ENCODE measurements at regions not wholly inside any gene's neighbourhood (a gene's known extent, or its start where the extent isn't known, plus 50 kb on each side); places are given as distances from the start of the nearest gene placed in this dataset.
A peak's percentile ranks its signal among the peaks of the same experiment; 100 is the strongest.
"Not testable (repeated sequence)": the region's sequence is repeated elsewhere in the genome, so short reads cannot be mapped to it uniquely, and the experiment has no call there.

DNA sequence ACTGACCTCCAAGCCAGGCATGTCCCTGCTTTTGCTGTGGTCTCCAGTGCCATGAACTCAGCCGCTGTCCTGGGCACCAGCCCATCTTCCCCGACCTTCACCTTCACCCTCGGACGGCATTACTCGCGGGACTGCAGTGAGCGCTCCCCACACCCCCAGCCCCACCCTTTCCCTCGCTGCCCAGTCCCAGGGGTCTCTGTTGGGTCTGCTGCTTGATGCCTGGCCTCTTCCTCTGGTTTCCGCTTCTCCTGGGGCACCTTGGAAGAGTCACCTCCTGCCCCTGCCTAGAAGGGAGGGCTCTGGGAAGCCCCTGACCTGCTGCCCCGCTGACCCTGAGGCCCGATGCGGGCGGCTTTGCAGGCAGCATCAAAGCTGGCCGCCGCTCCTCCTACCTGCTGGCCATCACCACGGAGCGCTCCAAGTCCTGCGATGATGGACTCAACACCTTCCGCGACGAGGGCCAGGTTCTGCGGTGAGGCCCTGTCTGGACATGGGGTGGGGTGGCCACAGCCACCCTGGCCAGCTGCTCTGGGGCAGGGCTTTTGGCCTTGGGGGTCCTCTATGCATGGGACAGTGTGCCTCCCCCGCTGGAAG is 102.3 kb downstream of the ZNF267 start:
- not testable (repeated sequence) for DNase-seq (ENCODE audit: low read depth in 2 of 3, low spot score in 2 of 3)

DNA sequence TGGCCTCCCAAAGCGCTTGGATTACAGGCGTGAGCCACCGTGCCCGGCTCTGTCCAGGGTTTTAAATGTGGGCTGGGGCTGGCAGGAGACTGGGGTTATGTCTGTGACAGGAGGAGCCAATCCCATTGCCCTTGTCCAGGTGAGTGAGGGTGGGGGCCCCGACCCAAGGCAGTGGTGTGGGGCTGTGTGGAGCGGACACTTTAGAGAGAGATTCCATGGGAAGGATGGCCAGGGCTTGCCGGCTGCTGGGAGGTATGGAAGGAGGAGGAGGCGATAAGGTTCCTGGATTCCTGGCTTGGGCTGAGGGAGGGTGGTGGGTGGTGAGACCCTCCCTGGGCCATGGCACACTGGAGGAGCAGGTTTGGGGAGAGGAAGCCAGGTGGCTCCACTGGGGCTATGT is 104.9 kb downstream of the ZNF267 start:
- DNase-seq (ENCODE audit: low read depth in 2 of 3, low spot score in 2 of 3): not testable (repeated sequence)

GRCh38 chr16:31981739-31982138 is 108.1 kb downstream of the ZNF267 start:
- not testable (repeated sequence) for DNase-seq (ENCODE audit: low read depth in 2 of 3, low spot score in 2 of 3)

- DNase-seq (ENCODE audit: low read depth in 2 of 3, low spot score in 2 of 3): not testable (repeated sequence)
Observed at GRCh38 chr16:31982986-31983385, 109.4 kb downstream of the ZNF267 start.

DNA sequence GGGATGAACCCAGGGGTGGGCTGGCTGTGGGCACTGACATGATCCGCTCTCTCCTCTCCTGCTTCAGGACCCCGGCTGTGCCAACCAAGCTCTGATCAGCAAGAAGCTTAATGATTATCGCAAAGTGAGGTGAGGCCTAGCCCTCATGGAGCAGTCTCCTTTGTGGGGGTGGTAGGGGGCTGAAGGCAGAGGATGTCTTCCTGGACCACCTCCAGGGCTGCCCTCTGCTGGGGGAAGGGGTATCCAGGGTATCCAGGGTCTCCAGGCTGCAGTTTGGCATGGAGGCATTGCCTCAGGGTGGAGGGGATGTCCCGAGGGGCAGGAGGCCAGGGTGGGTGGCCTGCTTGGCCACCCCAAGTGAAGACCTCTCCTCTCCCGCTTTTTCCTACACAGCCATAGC is 110.1 kb downstream of the ZNF267 start:
- DNase-seq (ENCODE audit: low read depth in 2 of 3, low spot score in 2 of 3): not testable (repeated sequence)

GRCh38 chr16:31986895-31987294 is 113.3 kb downstream of the ZNF267 start:
- not testable (repeated sequence) for DNase-seq (ENCODE audit: low read depth in 2 of 3, low spot score in 2 of 3)

GRCh38 chr16:31988595-31989581 is 115.3 kb downstream of the ZNF267 start:
- peak in 1 of 3 experiments; percentile 29 for DNase-seq (ENCODE audit: low read depth in 2 of 3, low spot score in 2 of 3)

DNA sequence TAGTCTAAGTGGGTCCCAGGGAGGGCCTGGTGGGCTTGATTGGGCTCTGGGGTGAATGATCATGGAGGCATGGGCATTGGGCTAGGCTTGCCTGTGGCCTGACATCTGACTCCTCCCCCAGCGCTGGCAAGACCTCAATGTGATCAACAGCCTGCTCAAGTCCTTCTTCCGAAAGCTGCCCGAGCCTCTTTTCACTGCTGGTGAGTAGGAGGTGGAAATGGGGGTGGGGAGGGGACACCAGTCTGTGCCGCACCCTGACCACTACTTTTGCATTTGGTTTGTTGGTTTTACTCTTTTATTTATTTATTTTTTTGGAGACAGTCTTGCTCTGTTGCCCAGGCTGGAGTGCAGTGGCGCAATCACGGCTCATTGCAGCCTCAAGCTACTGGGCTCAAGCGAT is 116.7 kb downstream of the ZNF267 start:
- DNase-seq (ENCODE audit: low read depth in 2 of 3, low spot score in 2 of 3): not testable (repeated sequence)

DNA sequence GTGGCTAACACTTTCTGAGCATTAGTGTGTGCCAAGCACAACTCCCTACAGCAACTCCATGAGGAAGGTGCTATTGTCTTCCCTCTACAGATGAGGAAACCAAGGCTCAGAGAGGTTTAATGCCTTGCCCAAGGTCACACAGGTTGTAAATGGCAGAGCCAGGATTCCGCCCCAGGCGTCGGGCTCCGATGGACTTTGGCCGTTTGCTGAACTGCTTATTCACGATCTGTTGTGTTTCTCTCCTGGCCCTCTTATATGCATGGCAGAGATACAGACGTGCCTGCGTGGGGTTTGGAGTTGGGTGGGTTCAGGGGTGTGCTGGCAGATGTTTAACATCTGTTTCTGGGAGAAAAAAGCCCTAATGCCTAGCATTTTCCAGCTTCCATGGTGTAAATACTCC is 117.4 kb downstream of the ZNF267 start:
- DNase-seq (ENCODE audit: low read depth in 2 of 3, low spot score in 2 of 3): not testable (repeated sequence)

- peak in 1 of 3 experiments; percentile 24 for DNase-seq (ENCODE audit: low read depth in 2 of 3, low spot score in 2 of 3)
Observed at GRCh38 chr16:31996325-31996724, 122.7 kb downstream of the ZNF267 start.

DNA sequence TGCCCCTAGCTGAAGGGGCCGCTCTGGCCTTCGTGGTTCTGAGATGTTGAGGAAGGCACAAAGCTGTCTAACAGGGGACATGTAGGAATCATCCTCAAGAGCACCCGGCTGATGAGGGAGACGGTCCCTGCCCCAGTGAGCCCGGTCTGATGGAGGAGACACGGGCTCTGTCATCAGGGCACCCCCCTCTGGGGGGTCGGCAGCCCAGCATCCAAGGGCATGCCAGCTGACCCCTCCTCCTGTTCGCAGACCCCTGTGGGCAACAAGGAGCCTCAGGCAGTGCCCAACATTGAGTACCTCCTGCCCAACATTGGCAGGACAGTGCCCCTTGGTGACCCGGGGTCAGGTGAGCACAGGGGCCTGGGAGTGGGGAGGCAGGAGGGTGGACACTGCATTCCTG is 128.9 kb downstream of the ZNF267 start:
- not testable (repeated sequence) for DNase-seq (ENCODE audit: low read depth in 2 of 3, low spot score in 2 of 3)

GRCh38 chr16:32003819-32004218 is 130.2 kb downstream of the ZNF267 start:
- not testable (repeated sequence) for DNase-seq (ENCODE audit: low read depth in 2 of 3, low spot score in 2 of 3)

- DNase-seq (ENCODE audit: low read depth in 2 of 3, low spot score in 2 of 3): not testable (repeated sequence)
Observed at GRCh38 chr16:32038783-32039496, 165.3 kb downstream of the ZNF267 start.

GRCh38 chr16:32039919-32040318 is 166.3 kb downstream of the ZNF267 start:
- not testable (repeated sequence) for DNase-seq (ENCODE audit: low read depth in 2 of 3, low spot score in 2 of 3)

GRCh38 chr16:32066016-32066651 is 187.0 kb upstream of the TP53TG3D start:
- not testable (repeated sequence) for DNase-seq (ENCODE audit: low read depth in 2 of 3, low spot score in 2 of 3)

- DNase-seq (ENCODE audit: low read depth in 2 of 3, low spot score in 2 of 3): not testable (repeated sequence)
Observed at GRCh38 chr16:32071586-32071985, 181.5 kb upstream of the TP53TG3D start.

GRCh38 chr16:32083891-32084290 is 169.2 kb upstream of the TP53TG3D start:
- DNase-seq (ENCODE audit: low read depth in 2 of 3, low spot score in 2 of 3): not testable (repeated sequence)

DNA sequence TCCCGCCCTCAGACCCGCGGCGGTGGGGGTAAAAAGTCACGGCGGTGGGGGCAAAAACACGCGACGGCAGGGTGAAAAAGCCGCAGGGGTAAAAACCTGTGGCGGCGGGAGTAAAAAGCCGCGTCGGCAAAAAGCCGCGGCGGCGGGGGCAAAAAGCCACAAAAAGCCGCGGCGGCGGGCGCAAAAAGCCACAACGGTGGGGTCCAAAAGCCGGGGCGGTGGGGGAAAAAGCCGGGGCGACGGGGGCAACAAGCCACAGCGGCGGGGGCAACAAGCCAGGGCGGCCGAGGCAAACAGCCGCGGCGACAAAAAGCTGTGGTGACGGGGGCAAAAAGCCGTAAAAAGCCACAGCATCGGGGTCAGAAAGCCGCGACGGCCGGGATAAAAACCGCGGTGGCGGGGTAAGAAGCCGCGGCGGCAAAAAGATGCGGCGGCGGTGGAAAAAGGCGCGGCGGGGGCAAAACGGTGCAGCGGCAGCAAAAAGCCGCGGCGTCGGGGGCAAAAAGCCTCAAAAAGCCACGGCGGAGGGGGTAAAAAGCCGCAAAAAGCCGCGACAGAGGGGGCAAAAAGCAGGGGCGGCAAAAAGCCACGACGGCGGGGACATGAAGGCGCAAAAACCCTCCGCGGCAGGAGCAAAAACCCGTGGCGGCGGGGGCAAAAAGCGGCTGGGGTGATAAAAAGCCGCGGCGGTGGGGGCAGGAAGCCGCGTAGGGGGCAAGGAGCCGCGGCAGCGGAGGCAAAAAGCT is 168.3 kb upstream of the TP53TG3D start:
- not testable (repeated sequence) for DNase-seq (ENCODE audit: low read depth in 2 of 3, low spot score in 2 of 3)

DNA sequence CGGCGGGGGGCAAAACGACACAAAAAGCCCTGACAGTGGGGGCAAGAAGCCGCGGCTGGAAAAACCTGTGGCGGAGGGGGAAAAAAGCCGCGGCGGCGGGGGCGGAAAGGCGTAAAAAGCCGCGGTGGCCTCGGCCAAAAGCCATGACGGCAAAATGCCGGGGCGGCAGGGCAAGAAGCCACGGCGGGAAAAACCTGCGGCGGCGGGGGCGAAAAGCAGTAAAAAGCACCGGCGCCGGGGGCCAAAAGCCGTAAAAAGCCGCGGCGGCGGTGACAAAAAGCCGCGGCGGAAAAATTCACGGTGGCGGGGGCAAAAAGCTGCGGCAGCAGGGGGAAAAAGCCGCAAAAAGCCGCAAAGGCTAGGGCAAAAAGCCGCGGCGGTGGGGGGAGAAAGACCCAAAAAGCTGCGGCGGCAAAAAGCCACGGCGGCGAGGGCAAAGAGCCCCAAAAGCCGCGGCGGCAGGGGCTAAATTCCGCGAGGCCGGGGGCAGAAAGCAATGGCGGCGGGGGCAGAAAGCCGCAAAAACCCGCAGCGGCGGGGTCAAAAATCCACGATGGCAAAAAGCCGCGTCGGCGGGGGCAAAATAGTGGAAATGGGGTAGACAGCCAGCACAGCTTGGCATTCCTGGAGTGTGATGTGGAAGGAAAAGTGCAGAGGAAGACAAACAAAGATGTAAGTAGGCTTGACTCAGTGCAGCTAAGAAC is 167.5 kb upstream of the TP53TG3D start:
- DNase-seq (ENCODE audit: low read depth in 2 of 3, low spot score in 2 of 3): not testable (repeated sequence)

GRCh38 chr16:32115562-32115961 is 137.5 kb upstream of the TP53TG3D start:
- not testable (repeated sequence) for DNase-seq (ENCODE audit: low read depth in 2 of 3, low spot score in 2 of 3)
